WTC11 (cell line): ENCODE measurements at regions not wholly inside any gene's neighbourhood (a gene's known extent, or its start where the extent isn't known, plus 50 kb on each side); places are given as distances from the start of the nearest gene placed in this dataset.

Experiments
- ATAC-seq: fragments of 200-7000 bp; cut with Tn5 transposase; 2 replicates; pipeline ENCODE4 v1.10.0; 2021; ENCODE audit warnings: mild to moderate bottlenecking, moderate library complexity
- CTCF ChIA-PET: fragments of 300-600 bp; sonication (Branson Sonifier 250); formaldehyde crosslinking; loops from one replicate; lab custom pipeline; 2021; ENCODE audit warnings: antibody characterized with exemption; lab: Charles Lee
- POLR2A ChIA-PET: fragments of 350-600 bp; sonication (Branson Sonifier 250); formaldehyde crosslinking; loops from one replicate; lab custom pipeline; 2021; ENCODE audit warnings: antibody characterized with exemption; lab: Charles Lee
- DNase-seq: peaks from one replicate; pipeline ENCODE4 v3.0.0; 2021; ENCODE audit warnings: low spot score
- H3K27ac Mint-ChIP-seq: 2 replicates; pipeline ENCODE4 v1.8.0; 2021; ENCODE audit warnings: mixed read lengths
- H3K27me3 Mint-ChIP-seq: 2 replicates; pipeline ENCODE4 v1.8.0; 2021; ENCODE audit warnings: low read depth, mild to moderate bottlenecking, moderate library complexity, mixed read lengths
- H3K36me3 Mint-ChIP-seq: 2 replicates; pipeline ENCODE4 v1.8.0; 2021; ENCODE audit warnings: mixed read lengths
- H3K4me1 Mint-ChIP-seq: 2 replicates; pipeline ENCODE4 v1.8.0; 2022; ENCODE audit warnings: mixed read lengths
- H3K4me3 Mint-ChIP-seq: 2 replicates; pipeline ENCODE4 v1.8.0; 2021; ENCODE audit warnings: mild to moderate bottlenecking, moderate library complexity, mixed read lengths
- H3K9me3 Mint-ChIP-seq: 2 replicates; pipeline ENCODE4 v1.8.0; 2021; ENCODE audit warnings: mixed read lengths
- CREB1 ChIP-seq: sonication (generic); formaldehyde crosslinking; IDR thresholded peaks from 2 replicates; pipeline ENCODE4 v1.8.0; 2023; ENCODE audit warnings: mild to moderate bottlenecking, missing genetic modification reagents
- GABPB1 ChIP-seq: sonication (generic); formaldehyde crosslinking; IDR thresholded peaks from 2 replicates; pipeline ENCODE4 v1.8.1; 2023; ENCODE audit warnings: mild to moderate bottlenecking, missing genetic modification reagents
- GTF2I ChIP-seq: fragments of 250-450 bp; sonication (Bioruptor Pico); conservative IDR thresholded peaks from 2 replicates; pipeline ENCODE4 v1.4.0; 2021; ENCODE audit warnings: mild to moderate bottlenecking
- MXD4 ChIP-seq: fragments of 250-450 bp; sonication (Bioruptor Pico); IDR thresholded peaks from 2 replicates; pipeline ENCODE4 v1.8.0; 2021; ENCODE audit warnings: mild to moderate bottlenecking, moderate library complexity, borderline replicate concordance
- PRRX2 ChIP-seq: fragments of 250-450 bp; sonication (Bioruptor Pico); IDR thresholded peaks from 2 replicates; pipeline ENCODE4 v1.8.0; 2021; ENCODE audit warnings: mild to moderate bottlenecking
- TP53 ChIP-seq: sonication (generic); formaldehyde crosslinking; IDR thresholded peaks from 2 replicates; pipeline ENCODE4 v1.8.1; 2023; ENCODE audit warnings: mild to moderate bottlenecking, missing genetic modification reagents
- ZNF121 ChIP-seq: sonication (generic); formaldehyde crosslinking; IDR thresholded peaks from 2 replicates; pipeline ENCODE4 v1.8.0; 2023; ENCODE audit warnings: missing genetic modification reagents
- ZNF317 ChIP-seq: sonication (generic); formaldehyde crosslinking; IDR thresholded peaks from 2 replicates; pipeline ENCODE4 v1.8.1; 2023; ENCODE audit warnings: low read depth, mild to moderate bottlenecking, moderate library complexity, missing genetic modification reagents, borderline replicate concordance
- ZNF396 ChIP-seq: fragments of 250-450 bp; sonication (Bioruptor Pico); IDR thresholded peaks from 2 replicates; pipeline ENCODE4 v1.8.0; 2021; ENCODE audit warnings: mild to moderate bottlenecking, moderate library complexity, borderline replicate concordance
- ZNF423 ChIP-seq: fragments of 250-450 bp; sonication (Bioruptor Pico); IDR thresholded peaks from 2 replicates; pipeline ENCODE4 v2.1.2; 2022; ENCODE audit warnings: mild to moderate bottlenecking, moderate library complexity
- ZNF532 ChIP-seq: fragments of 250-450 bp; sonication (Bioruptor Pico); IDR thresholded peaks from 2 replicates; pipeline ENCODE4 v1.9.0; 2021; ENCODE audit warnings: mild to moderate bottlenecking, borderline replicate concordance
- TF ChIP-seq, protein P1 (sequence below): fragments of 200-600 bp; IDR thresholded peaks from 2 replicates; pipeline ENCODE4 v1.8.0; 2022; ENCODE audit warnings: antibody characterized with exemption
- TF ChIP-seq, protein P2 (sequence below): sonication (generic); formaldehyde crosslinking; IDR thresholded peaks from 2 replicates; pipeline ENCODE4 v1.8.1; 2023; ENCODE audit warnings: mild to moderate bottlenecking, missing genetic modification reagents, moderate library complexity
- TF ChIP-seq, protein P3 (sequence below): sonication (generic); formaldehyde crosslinking; IDR thresholded peaks from 2 replicates; pipeline ENCODE4 v1.8.0; 2022; ENCODE audit warnings: missing genetic modification reagents

GRCh38 chr13:27338816-27339215 is 68.2 kb downstream of the RASL11A start:
- TF ChIP-seq, protein P1, sequence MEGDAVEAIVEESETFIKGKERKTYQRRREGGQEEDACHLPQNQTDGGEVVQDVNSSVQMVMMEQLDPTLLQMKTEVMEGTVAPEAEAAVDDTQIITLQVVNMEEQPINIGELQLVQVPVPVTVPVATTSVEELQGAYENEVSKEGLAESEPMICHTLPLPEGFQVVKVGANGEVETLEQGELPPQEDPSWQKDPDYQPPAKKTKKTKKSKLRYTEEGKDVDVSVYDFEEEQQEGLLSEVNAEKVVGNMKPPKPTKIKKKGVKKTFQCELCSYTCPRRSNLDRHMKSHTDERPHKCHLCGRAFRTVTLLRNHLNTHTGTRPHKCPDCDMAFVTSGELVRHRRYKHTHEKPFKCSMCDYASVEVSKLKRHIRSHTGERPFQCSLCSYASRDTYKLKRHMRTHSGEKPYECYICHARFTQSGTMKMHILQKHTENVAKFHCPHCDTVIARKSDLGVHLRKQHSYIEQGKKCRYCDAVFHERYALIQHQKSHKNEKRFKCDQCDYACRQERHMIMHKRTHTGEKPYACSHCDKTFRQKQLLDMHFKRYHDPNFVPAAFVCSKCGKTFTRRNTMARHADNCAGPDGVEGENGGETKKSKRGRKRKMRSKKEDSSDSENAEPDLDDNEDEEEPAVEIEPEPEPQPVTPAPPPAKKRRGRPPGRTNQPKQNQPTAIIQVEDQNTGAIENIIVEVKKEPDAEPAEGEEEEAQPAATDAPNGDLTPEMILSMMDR = no peak; the same call in 1 of the 2 replicates
- TF ChIP-seq MXD4 = no peak
- no peak for TF ChIP-seq ZNF396
- no peak for TF ChIP-seq GTF2I (CRISPR knock-in tag)
- no peak for TF ChIP-seq ZNF423 (CRISPR knock-in tag)
- TF ChIP-seq, all 79 proteins: peak for 0
- Mint-ChIP-seq H3K36me3 (no peaks in the 10 kb centered on the region), H3K27ac (no peak overlapping the region), H3K4me1 (peaks cover 50% of the 10 kb centered on the region), H3K27me3 (no peaks in the 10 kb centered on the region; the same call in 1 of the 2 replicates), H3K4me3 (no peak overlapping the region), H3K9me3 (no peaks in the 10 kb centered on the region)
- peak; percentile 57 for ATAC-seq
- DNase-seq = peak; percentile 66
- POLR2A ChIA-PET = interaction anchor here (0.8 kb wide), 1 partner anchor 40 kb away, joined by 12 read pairs; no protein-coding TSS in a partner anchor
- CTCF ChIA-PET = interaction anchor here (0.6 to 5.4 kb wide), 64 partner anchors 10 to 889 kb away, joined by 3 to 91 read pairs (median 4); partner anchors contain the start of gene RASL11A

- POLR2A ChIA-PET = interaction anchor here (0.6 to 0.8 kb wide), 2 partner anchors 41 to 74 kb away, joined by 3 to 12 read pairs; no protein-coding TSS in a partner anchor
- Mint-ChIP-seq H3K4me1 (peaks cover 50% of the 10 kb centered on the region), H3K4me3 (no peak overlapping the region)
These were observed 68.7 kb downstream of the RASL11A start for GRCh38 chr13:27339299-27339698.

DNA sequence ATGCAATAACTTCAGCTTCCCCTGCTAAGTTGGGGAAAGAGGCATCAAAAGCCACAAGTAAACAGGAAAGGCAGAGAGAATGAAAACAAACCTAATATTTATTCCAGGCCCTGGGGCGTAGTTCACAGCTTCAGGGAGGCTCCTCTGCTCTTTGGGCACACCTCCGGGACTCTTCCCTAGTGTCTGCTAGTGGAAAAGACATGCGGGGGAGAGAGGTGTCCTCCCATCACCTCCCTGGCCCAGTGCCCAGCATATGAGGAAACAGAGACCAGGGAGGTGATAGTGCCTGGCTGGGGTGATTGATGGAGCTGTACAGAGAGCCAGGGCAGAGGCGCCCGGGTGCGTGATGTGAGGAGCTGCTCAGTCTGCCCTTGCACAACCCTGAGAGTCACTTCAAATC is 71.0 kb downstream of the RASL11A start:
- DNase-seq = no peak
- H3K27ac Mint-ChIP-seq = no peak overlapping the region
- peaks cover 28% of the 10 kb centered on the region for H3K4me1 Mint-ChIP-seq
- TF ChIP-seq, protein P2, sequence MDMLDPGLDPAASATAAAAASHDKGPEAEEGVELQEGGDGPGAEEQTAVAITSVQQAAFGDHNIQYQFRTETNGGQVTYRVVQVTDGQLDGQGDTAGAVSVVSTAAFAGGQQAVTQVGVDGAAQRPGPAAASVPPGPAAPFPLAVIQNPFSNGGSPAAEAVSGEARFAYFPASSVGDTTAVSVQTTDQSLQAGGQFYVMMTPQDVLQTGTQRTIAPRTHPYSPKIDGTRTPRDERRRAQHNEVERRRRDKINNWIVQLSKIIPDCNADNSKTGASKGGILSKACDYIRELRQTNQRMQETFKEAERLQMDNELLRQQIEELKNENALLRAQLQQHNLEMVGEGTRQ (CRISPR knock-in tag) = no peak
- no peak for TF ChIP-seq ZNF532 (CRISPR knock-in tag)
- no peak overlapping the region for H3K4me3 Mint-ChIP-seq
- no peaks in the 10 kb centered on the region for H3K9me3 Mint-ChIP-seq
- no peak for ATAC-seq
- H3K27me3 Mint-ChIP-seq = no peaks in the 10 kb centered on the region; the same call in 1 of the 2 replicates
- POLR2A ChIA-PET = no interaction called here
- CTCF ChIA-PET = interaction anchor here (0.9 to 5.4 kb wide), 7 partner anchors 8 to 395 kb away, joined by 3 to 91 read pairs (median 9); partner anchors contain the start of gene RASL11A
- no peaks in the 10 kb centered on the region for H3K36me3 Mint-ChIP-seq

More at GRCh38 chr13:27339299-27339698, 68.7 kb downstream of the RASL11A start:
- Mint-ChIP-seq H3K36me3 (no peaks in the 10 kb centered on the region), H3K9me3 (no peaks in the 10 kb centered on the region), H3K27me3 (no peaks in the 10 kb centered on the region; the same call in 1 of the 2 replicates), H3K27ac (no peak overlapping the region)
- TF ChIP-seq TP53 (CRISPR knock-in tag) (no peak), ZNF121 (CRISPR knock-in tag) (0 out of 2 replicates have a peak, but pooled peaks have one; percentile 45), GABPB1 (no peak), MXD4 (no peak), PRRX2 (CRISPR knock-in tag) (no peak), CREB1 (no peak), ZNF317 (CRISPR knock-in tag) (no peak)
- TF ChIP-seq, protein P1 = peak; percentile 43
- TF ChIP-seq, protein P3, sequence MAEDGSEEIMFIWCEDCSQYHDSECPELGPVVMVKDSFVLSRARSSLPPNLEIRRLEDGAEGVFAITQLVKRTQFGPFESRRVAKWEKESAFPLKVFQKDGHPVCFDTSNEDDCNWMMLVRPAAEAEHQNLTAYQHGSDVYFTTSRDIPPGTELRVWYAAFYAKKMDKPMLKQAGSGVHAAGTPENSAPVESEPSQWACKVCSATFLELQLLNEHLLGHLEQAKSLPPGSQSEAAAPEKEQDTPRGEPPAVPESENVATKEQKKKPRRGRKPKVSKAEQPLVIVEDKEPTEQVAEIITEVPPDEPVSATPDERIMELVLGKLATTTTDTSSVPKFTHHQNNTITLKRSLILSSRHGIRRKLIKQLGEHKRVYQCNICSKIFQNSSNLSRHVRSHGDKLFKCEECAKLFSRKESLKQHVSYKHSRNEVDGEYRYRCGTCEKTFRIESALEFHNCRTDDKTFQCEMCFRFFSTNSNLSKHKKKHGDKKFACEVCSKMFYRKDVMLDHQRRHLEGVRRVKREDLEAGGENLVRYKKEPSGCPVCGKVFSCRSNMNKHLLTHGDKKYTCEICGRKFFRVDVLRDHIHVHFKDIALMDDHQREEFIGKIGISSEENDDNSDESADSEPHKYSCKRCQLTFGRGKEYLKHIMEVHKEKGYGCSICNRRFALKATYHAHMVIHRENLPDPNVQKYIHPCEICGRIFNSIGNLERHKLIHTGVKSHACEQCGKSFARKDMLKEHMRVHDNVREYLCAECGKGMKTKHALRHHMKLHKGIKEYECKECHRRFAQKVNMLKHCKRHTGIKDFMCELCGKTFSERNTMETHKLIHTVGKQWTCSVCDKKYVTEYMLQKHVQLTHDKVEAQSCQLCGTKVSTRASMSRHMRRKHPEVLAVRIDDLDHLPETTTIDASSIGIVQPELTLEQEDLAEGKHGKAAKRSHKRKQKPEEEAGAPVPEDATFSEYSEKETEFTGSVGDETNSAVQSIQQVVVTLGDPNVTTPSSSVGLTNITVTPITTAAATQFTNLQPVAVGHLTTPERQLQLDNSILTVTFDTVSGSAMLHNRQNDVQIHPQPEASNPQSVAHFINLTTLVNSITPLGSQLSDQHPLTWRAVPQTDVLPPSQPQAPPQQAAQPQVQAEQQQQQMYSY (CRISPR knock-in tag) = no peak
- CTCF ChIA-PET = interaction anchor here (0.6 to 5.4 kb wide), 71 partner anchors 10 to 888 kb away, joined by 3 to 91 read pairs (median 4); partner anchors contain the start of gene RASL11A
- peak; percentile 85 for ATAC-seq
- DNase-seq = peak; percentile 75
